Thymus (tissue), 11 donors: ENCODE measurements at regions not wholly inside any gene's neighbourhood (a gene's known extent, or its start where the extent isn't known, plus 50 kb on each side); places are given as distances from the start of the nearest gene placed in this dataset.

Experiments
- DNase-seq, 9 donors: peaks; one replicate each; pipeline ENCODE4 v3.0.0-alpha.2; 2013; ENCODE audit warnings: low spot score in 9 of 9, low read depth in 6 of 9, missing footprints in 1 of 9
- H3K27ac ChIP-seq, 2 donors: one replicate each; pipeline ENCODE4 v1.5.1; 2013; ENCODE audit warnings: control low read depth in 1 of 2, low read depth in 1 of 2, low read length in 1 of 2, mild to moderate bottlenecking in 1 of 2, moderate library complexity in 1 of 2
- H3K27me3 ChIP-seq, 2 donors: one replicate each; pipeline ENCODE4 v1.5.1; 2013; ENCODE audit warnings: low read length in 1 of 2; ENCODE audit not compliant: control insufficient read depth in 2 of 2, insufficient read depth in 1 of 2
- H3K36me3 ChIP-seq, 2 donors: one replicate each; pipeline ENCODE4 v1.5.1; 2013; ENCODE audit warnings: low read length in 1 of 2, mild to moderate bottlenecking in 1 of 2, moderate library complexity in 1 of 2; ENCODE audit not compliant: control insufficient read depth in 2 of 2, insufficient read depth in 2 of 2
- H3K4me1 ChIP-seq, 2 donors: one replicate each; pipeline ENCODE4 v1.5.1; 2013; ENCODE audit warnings: low read length in 2 of 2; ENCODE audit not compliant: control insufficient read depth in 2 of 2, insufficient read depth in 2 of 2
- H3K4me3 ChIP-seq, 2 donors: one replicate each; pipeline ENCODE4 v1.5.1; 2013; ENCODE audit warnings: low read length in 2 of 2, control low read depth in 1 of 2, mild to moderate bottlenecking in 1 of 2
- H3K9me3 ChIP-seq, 2 donors: one replicate each; pipeline ENCODE4 v1.5.1; 2013; ENCODE audit warnings: low read length in 1 of 2, mild to moderate bottlenecking in 1 of 2; ENCODE audit not compliant: control insufficient read depth in 2 of 2, insufficient read depth in 1 of 2
- WGBS: extraction: QIAGEN DNeasy Blood & Tissue Kit; methylation state at CpG from one replicate; pipeline ENCODE4 v1.1.7; 2013; 5-methylcytosine and 5-hydroxymethylcytosine counted together
- donor health status: healthy.

- Histone ChIP-seq H3K9me3 (no peaks in the 10 kb centered on the region), H3K36me3 (no peaks in the 10 kb centered on the region), H3K27ac (no peak overlapping the region), H3K4me1 (no peaks in the 10 kb centered on the region), H3K27me3 (no peaks in the 10 kb centered on the region), H3K4me3 (no peak overlapping the region)
- WGBS, result 54% methylated on average over 1 of the region's 1 CpG
- DNase-seq, result no peak
Measured at GRCh38 chrX:76971393-76972376, 475.5 kb upstream of the FGF16 start.

GRCh38 chrX:76977452-76977851 lies 469.7 kb upstream of the FGF16 start:
- H3K4me1 ChIP-seq, result no peaks in the 10 kb centered on the region
- H3K9me3 ChIP-seq, result no peaks in the 10 kb centered on the region
- H3K36me3 ChIP-seq, result no peaks in the 10 kb centered on the region
- no peaks in the 10 kb centered on the region for H3K27me3 ChIP-seq
- no peak overlapping the region for H3K27ac ChIP-seq
- no peak overlapping the region for H3K4me3 ChIP-seq
- 16% methylated on average over 2 of the region's 2 CpGs for WGBS
- DNase-seq, result no peak

GRCh38 chrX:76987381-76987780 lies 459.8 kb upstream of the FGF16 start:
- no peak overlapping the region for H3K4me3 ChIP-seq
- no peak for DNase-seq
- H3K27ac ChIP-seq, result no peak overlapping the region
- H3K4me1 ChIP-seq, result no peaks in the 10 kb centered on the region
- no peaks in the 10 kb centered on the region for H3K36me3 ChIP-seq
- H3K9me3 ChIP-seq, result peaks cover 0 to 12% of the 10 kb centered on the region in 2 donors
- H3K27me3 ChIP-seq, result no peaks in the 10 kb centered on the region
- WGBS, result 74% methylated on average over 4 of the region's 4 CpGs

DNA sequence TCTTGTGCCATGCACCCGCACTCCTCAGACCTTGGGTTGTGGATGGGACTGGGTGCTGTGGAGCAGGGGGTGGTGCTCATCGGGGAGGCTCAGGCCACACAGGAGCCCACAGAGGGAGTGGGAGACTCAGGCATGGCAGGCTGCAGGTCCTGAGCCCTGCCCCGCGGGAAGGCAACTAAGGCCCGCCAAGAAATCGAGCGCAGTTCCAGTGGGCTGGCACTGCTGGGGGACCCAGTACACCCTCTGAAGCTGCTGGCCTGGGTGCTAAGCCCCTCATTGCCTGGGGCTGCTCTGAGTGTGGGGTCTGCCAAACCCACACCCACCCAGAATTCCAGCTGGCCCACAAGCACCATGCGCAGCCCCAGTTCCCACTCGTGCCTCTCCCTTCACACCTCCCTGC lies 450.5 kb upstream of the FGF16 start:
- WGBS, result 96% methylated on average over 9 of the region's 9 CpGs
- H3K36me3 ChIP-seq, result no peaks in the 10 kb centered on the region
- no peak overlapping the region for H3K4me3 ChIP-seq
- H3K27me3 ChIP-seq, result no peaks in the 10 kb centered on the region
- H3K27ac ChIP-seq, result no peak overlapping the region
- peaks cover 0 to 13% of the 10 kb centered on the region in 2 donors for H3K9me3 ChIP-seq
- H3K4me1 ChIP-seq, result no peaks in the 10 kb centered on the region
- no peak for DNase-seq

GRCh38 chrX:77003530-77003929 lies 443.7 kb upstream of the FGF16 start:
- Histone ChIP-seq H3K9me3 (peaks cover 0 to 2% of the 10 kb centered on the region in 2 donors), H3K4me1 (no peaks in the 10 kb centered on the region), H3K27me3 (no peaks in the 10 kb centered on the region), H3K36me3 (no peaks in the 10 kb centered on the region), H3K4me3 (no peak overlapping the region), H3K27ac (no peak overlapping the region)
- no peak for DNase-seq
- WGBS, result 96% methylated on average over 1 of the region's 1 CpG

GRCh38 chrX:77003956-77004355 lies 443.2 kb upstream of the FGF16 start:
- Histone ChIP-seq H3K36me3 (no peaks in the 10 kb centered on the region), H3K4me1 (no peaks in the 10 kb centered on the region), H3K9me3 (no peaks in the 10 kb centered on the region), H3K4me3 (no peak overlapping the region), H3K27ac (no peak overlapping the region), H3K27me3 (no peaks in the 10 kb centered on the region)
- 46% methylated on average over 3 of the region's 3 CpGs for WGBS
- peak in 6 of 9 donors; percentile 9 to 58 (median 34) for DNase-seq

GRCh38 chrX:77009691-77010090 lies 437.5 kb upstream of the FGF16 start:
- Histone ChIP-seq H3K27ac (no peak overlapping the region), H3K4me3 (no peak overlapping the region), H3K9me3 (no peaks in the 10 kb centered on the region), H3K4me1 (no peaks in the 10 kb centered on the region), H3K36me3 (no peaks in the 10 kb centered on the region), H3K27me3 (no peaks in the 10 kb centered on the region)
- no peak for DNase-seq
- 90% methylated on average over 2 of the region's 2 CpGs for WGBS

GRCh38 chrX:77014377-77015372 lies 432.5 kb upstream of the FGF16 start:
- H3K4me1 ChIP-seq, result no peaks in the 10 kb centered on the region
- DNase-seq, result peak in 1 of 9 donors; percentile 12
- H3K4me3 ChIP-seq, result no peak overlapping the region
- H3K9me3 ChIP-seq, result no peaks in the 10 kb centered on the region
- no peaks in the 10 kb centered on the region for H3K36me3 ChIP-seq
- H3K27me3 ChIP-seq, result no peaks in the 10 kb centered on the region
- WGBS, result 33% methylated on average over 9 of the region's 9 CpGs
- no peak overlapping the region for H3K27ac ChIP-seq

DNA sequence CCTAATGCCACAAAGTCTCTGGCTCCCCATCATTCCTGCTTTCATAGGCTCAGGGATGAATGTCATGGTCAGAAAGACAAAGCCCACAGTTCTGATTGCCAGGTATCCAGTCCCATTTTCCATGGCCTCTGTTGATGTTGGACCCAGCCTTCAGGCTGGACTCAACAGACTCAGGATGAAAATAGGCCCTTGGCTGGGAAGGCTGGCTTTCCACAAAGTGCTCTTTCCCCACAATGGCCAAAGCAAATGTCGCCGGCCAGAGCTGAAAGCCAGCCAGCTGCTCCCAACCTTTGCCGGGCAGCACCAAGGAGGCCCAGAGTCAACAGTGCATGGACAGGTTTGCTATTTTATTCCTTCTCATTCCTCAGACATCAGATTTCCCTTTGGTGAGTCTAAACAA lies 430.1 kb upstream of the FGF16 start:
- no peak overlapping the region for H3K27ac ChIP-seq
- no peak for DNase-seq
- 65% methylated on average over 3 of the region's 3 CpGs for WGBS
- no peak overlapping the region for H3K4me3 ChIP-seq
- H3K36me3 ChIP-seq, result no peaks in the 10 kb centered on the region
- no peaks in the 10 kb centered on the region for H3K4me1 ChIP-seq
- H3K9me3 ChIP-seq, result no peaks in the 10 kb centered on the region
- H3K27me3 ChIP-seq, result no peaks in the 10 kb centered on the region
